ENCODE measurements at regions not wholly inside any gene's neighbourhood (a gene's known extent, or its start where the extent isn't known, plus 50 kb on each side); places are given as distances from the start of the nearest gene placed in this dataset.

- TF ChIP-seq CTCF (conservative IDR thresholded peaks at IDR 0.05 in 1 of 2, IDR thresholded peaks at IDR 0.05 in 1 of 2; ENCODE audit: low read depth in 1 of 2, low read length in 2 of 2) (no peak), EZH2 (IDR thresholded peaks at IDR 0.05; ENCODE audit: low read length, missing control alignments) (no peak)
Measured at GRCh38 chr4:131650951-131651350, 1498.1 kb upstream of the PCDH10 start.

Data from fibroblast of lung (primary cell).